Transverse colon (tissue), 4 donors: ENCODE measurements at regions not wholly inside any gene's neighbourhood (a gene's known extent, or its start where the extent isn't known, plus 50 kb on each side); places are given as distances from the start of the nearest gene placed in this dataset.

Experiments used
- DNase-seq: peaks from one replicate; pipeline ENCODE4 v3.0.0-alpha.2; 2019
- H3K27ac ChIP-seq, 4 donors: fragments of 200-600 bp; sonication (generic); 2 replicates each; pipeline ENCODE4 v1.5.1; 2016 to 2018; ENCODE audit warnings: inconsistent platforms in 4 of 4
- H3K27me3 ChIP-seq: fragments of 200-600 bp; sonication (generic); 2 replicates; pipeline ENCODE4 v1.5.1; 2017; ENCODE audit warnings: inconsistent platforms
- H3K36me3 ChIP-seq, 4 donors: fragments of 200-600 bp; sonication (generic); 2 replicates each; pipeline ENCODE4 v1.5.1; 2017 to 2019; ENCODE audit warnings: inconsistent platforms in 4 of 4
- H3K4me1 ChIP-seq, 4 donors: fragments of 200-600 bp; sonication (generic); 2 replicates each; pipeline ENCODE4 v1.5.1; 2017 to 2020; ENCODE audit warnings: inconsistent platforms in 4 of 4
- H3K4me3 ChIP-seq, 4 donors: fragments of 200-600 bp; sonication (generic); 1 replicate in 1 of 4; 2 replicates in 3 of 4; pipeline versions ENCODE4 v1.5.1 to v1.6.1; 2017 to 2019; ENCODE audit warnings: inconsistent platforms in 4 of 4
- H3K9me3 ChIP-seq, 2 donors: fragments of 200-600 bp; sonication (generic); 2 replicates each; pipeline ENCODE4 v1.5.1; 2017 to 2019; ENCODE audit warnings: inconsistent platforms in 2 of 2
- EP300 ChIP-seq: sonication (generic); formaldehyde crosslinking; IDR thresholded peaks from one replicate; pipeline ENCODE4 v1.6.1; 2017; ENCODE audit warnings: antibody characterized with exemption, low read depth
- POLR2A ChIP-seq: fragments of 450-650 bp; IDR thresholded peaks from one replicate; pipeline ENCODE4 v1.6.1; 2016; ENCODE audit warnings: antibody characterized with exemption, mild to moderate bottlenecking, moderate library complexity
- POLR2AphosphoS5 ChIP-seq, 3 donors: sonication (generic); formaldehyde crosslinking; IDR thresholded peaks; one replicate each; pipeline ENCODE4 v1.6.1; 2016; ENCODE audit warnings: antibody characterized with exemption in 3 of 3
- WGBS, 2 donors: methylation state at CpG; one replicate each; pipeline ENCODE4 v1.1.5; 2018; ENCODE audit warnings: low coverage in 1 of 2; 5-methylcytosine and 5-hydroxymethylcytosine counted together
- in situ Hi-C, 4 donors: fragments of 200-750 bp; cut with MboI; loops; one replicate each; pipeline versions ENCODE4 v1.15.0 to v1.15.1; 2017; ENCODE audit warnings: low sequenced_read_pairs in 3 of 4, low pct_ligation_motif_present in 1 of 4, low pct_unique_long_range_greater_than_20kb in 1 of 4
- intact Hi-C: fragments of 100-400 bp; cut with DNase I; formaldehyde crosslinking; loops from one replicate; pipeline ENCODE4 v1.15.1; 2023; ENCODE audit warnings: low total_unique reads
- TF ChIP-seq, protein P1 (sequence below), 5 experiments: fragments of 200-600 bp in 3 of 5; fragments of 450-650 bp in 2 of 5; sonication (generic) in 3 of 5; IDR thresholded peaks; 1 replicate in 2 of 5; 2 replicates in 3 of 5; pipeline ENCODE4 v1.5.1; 2016 to 2017; ENCODE audit warnings: antibody characterized with exemption in 5 of 5, inconsistent platforms in 3 of 5, mild to moderate bottlenecking in 2 of 5, moderate library complexity in 1 of 5

DNA sequence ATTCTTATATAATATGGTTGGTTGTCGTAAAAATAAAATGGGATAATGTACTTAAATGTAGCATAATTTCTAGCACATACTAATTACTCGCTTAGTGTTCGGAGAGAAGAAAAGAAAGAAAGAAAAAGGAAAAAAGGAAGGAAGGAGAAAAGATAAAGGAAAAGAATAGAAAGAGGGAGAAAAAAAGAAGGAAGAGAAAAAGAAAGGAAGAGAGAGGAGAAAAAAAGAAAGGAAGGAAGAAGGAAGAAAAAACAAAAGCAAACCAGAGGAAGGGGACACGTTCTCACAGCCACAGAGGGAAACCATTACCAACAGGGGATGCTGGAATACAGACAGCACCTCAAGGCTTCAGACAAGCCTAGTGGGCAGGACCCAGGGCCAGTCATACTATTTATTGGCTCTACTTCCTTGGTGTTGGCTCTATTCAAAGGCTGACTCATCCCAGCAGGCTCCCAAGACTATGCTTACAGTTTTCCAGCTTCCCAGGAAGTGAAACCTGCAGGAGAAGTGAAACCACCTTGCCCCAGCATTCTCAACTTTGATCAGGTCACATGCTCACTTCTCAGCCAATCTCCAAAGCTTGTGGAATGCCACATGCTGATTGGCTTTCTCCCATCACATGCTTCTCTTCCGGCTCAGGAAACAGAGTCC, 273.5 kb upstream of the IRX5 start:
- Histone ChIP-seq H3K27me3 (peaks cover 23% of the 10 kb centered on the region), H3K9me3 (no peaks in the 10 kb centered on the region), H3K36me3 (no peaks in the 10 kb centered on the region), H3K4me3 (no peak overlapping the region), H3K4me1 (peaks cover 0 to 4% (median 0%) of the 10 kb centered on the region in 4 donors), H3K27ac (no peak overlapping the region)
- intact Hi-C loops, result no loop called here
- TF ChIP-seq POLR2AphosphoS5 (IDR thresholded peaks at IDR 0.05), result no peak
- no peak for TF ChIP-seq EP300
- TF ChIP-seq, protein P1, sequence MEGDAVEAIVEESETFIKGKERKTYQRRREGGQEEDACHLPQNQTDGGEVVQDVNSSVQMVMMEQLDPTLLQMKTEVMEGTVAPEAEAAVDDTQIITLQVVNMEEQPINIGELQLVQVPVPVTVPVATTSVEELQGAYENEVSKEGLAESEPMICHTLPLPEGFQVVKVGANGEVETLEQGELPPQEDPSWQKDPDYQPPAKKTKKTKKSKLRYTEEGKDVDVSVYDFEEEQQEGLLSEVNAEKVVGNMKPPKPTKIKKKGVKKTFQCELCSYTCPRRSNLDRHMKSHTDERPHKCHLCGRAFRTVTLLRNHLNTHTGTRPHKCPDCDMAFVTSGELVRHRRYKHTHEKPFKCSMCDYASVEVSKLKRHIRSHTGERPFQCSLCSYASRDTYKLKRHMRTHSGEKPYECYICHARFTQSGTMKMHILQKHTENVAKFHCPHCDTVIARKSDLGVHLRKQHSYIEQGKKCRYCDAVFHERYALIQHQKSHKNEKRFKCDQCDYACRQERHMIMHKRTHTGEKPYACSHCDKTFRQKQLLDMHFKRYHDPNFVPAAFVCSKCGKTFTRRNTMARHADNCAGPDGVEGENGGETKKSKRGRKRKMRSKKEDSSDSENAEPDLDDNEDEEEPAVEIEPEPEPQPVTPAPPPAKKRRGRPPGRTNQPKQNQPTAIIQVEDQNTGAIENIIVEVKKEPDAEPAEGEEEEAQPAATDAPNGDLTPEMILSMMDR (IDR thresholded peaks at IDR 0.05), result no peak
- no peak for TF ChIP-seq POLR2A
- 78 to 81% methylated on average over 5 of the region's 5 CpGs for WGBS, 2 donors
- in situ Hi-C loops, result no loop called here
- DNase-seq, result no peak

DNA sequence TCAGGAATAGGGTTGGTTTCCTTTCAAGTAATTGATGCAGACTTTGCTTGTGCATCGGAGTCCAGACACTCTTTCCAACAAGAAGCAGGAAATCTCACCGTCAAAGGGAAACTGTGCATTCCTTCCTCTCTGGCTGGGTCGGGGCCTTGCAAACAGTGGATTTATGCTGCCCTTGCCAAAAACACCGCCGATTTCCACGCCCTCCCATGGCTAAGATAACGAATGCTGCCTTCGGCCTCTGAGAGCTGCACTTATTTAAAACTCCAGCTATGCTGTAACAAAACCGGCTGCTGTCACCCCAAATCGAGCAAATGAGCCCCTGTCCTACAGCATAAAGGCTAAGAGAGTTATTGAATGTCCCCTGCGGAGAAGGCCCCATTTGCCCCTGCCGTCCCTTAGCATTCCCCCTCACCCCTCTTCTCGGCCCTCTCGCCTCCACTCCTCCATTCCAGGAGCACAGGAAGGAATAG, 275.5 kb upstream of the IRX5 start:
- intact Hi-C loops, result no loop called here
- Histone ChIP-seq H3K9me3 (no peaks in the 10 kb centered on the region), H3K4me3 (peak overlapping the region in 1 of 4 donors; percentile 21), H3K36me3 (no peaks in the 10 kb centered on the region), H3K4me1 (peaks cover 0 to 4% (median 0%) of the 10 kb centered on the region in 4 donors), H3K27ac (peak overlapping the region in 1 of 4 donors; percentile 20), H3K27me3 (peaks cover 26% of the 10 kb centered on the region)
- no peak for TF ChIP-seq POLR2A
- no peak for TF ChIP-seq POLR2AphosphoS5 (IDR thresholded peaks at IDR 0.05)
- TF ChIP-seq, protein P1 (IDR thresholded peaks at IDR 0.05), result no peak
- no peak for TF ChIP-seq EP300
- in situ Hi-C loops, result no loop called here
- WGBS, 2 donors, result 16 to 19% methylated on average over 6 to 14 of the region's 14 CpGs
- no peak for DNase-seq

DNA sequence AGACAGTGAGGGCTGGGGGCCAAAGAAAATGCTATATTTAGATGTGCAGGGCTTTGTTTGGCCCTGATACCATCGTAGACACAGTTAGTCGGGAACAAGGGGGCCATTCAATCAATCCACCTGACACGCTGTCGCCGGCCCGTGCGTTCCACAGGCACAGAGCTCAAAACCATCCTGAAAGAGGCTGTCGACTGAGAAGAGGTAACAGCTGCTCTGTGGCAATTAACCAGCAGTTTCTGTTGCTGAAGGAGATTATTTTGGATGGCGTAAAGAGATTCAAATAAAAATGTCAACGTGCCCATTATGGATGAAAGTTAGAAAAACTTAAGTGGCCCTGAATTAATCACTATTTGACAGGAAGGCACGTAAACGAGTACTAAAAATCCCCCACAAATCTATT, 276.2 kb upstream of the IRX5 start:
- no peaks in the 10 kb centered on the region for H3K9me3 ChIP-seq
- H3K36me3 ChIP-seq, result no peaks in the 10 kb centered on the region
- in situ Hi-C loops (no loop called here), intact Hi-C loops (no loop called here)
- DNase-seq, result no peak
- no peak overlapping the region for H3K4me3 ChIP-seq
- H3K27ac ChIP-seq, result no peak overlapping the region
- peaks cover 26% of the 10 kb centered on the region for H3K27me3 ChIP-seq
- no peak for TF ChIP-seq POLR2A
- TF ChIP-seq EP300, result no peak
- TF ChIP-seq POLR2AphosphoS5 (IDR thresholded peaks at IDR 0.05), result no peak
- TF ChIP-seq, protein P1 (IDR thresholded peaks at IDR 0.05), result no peak
- H3K4me1 ChIP-seq, result peaks cover 0 to 4% (median 0%) of the 10 kb centered on the region in 4 donors
- WGBS, 2 donors, result 65 to 68% methylated on average over 12 of the region's 12 CpGs

DNA sequence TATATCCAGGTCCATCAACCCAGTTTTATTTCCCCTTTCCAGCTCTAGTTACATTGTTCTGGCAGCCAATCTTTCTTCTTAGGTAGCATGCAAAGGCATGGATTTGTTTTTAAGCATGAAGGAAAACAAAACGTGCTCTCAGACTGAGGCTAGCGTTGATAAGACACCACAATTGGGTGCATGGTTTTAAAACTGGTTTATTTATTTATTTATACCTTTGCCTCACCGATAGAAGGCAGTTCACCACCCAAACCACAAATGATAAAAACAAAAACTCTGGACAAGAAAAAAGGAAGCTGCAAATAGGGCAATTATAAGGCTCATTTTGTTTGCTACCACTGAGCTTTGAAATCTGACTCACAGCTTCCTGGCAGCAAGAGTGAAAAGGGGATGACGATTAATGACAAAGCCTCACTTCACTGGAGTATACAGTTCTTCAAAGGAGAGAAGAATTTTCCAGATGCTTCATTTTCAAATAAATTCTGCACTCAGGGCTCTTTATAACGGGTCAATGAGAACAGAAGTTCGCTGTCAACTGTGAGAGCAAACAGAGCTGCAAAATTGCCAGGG, 278.4 kb upstream of the IRX5 start:
- H3K27ac ChIP-seq, result no peak overlapping the region
- H3K9me3 ChIP-seq, result no peaks in the 10 kb centered on the region
- peaks cover 26% of the 10 kb centered on the region for H3K27me3 ChIP-seq
- peaks cover 0 to 4% (median 0%) of the 10 kb centered on the region in 4 donors for H3K4me1 ChIP-seq
- in situ Hi-C loops, result no loop called here
- no peak overlapping the region for H3K4me3 ChIP-seq
- H3K36me3 ChIP-seq, result no peaks in the 10 kb centered on the region
- DNase-seq, result no peak
- TF ChIP-seq, protein P1 (IDR thresholded peaks at IDR 0.05), result no peak
- no peak for TF ChIP-seq POLR2AphosphoS5 (IDR thresholded peaks at IDR 0.05)
- TF ChIP-seq POLR2A, result no peak
- TF ChIP-seq EP300, result no peak
- intact Hi-C loops, result no loop called here
- 37% methylated on average over 6 of the region's 6 CpGs for WGBS, 2 donors
